Keratinocyte (primary cell): ENCODE measurements at regions not wholly inside any gene's neighbourhood (a gene's known extent, or its start where the extent isn't known, plus 50 kb on each side); places are given as distances from the start of the nearest gene placed in this dataset.

ENCODE experiments used
- DNase-seq: peaks from one replicate; pipeline ENCODE4 v3.0.0-alpha.2; 2011; ENCODE audit warnings: low read depth, missing footprints, low spot score
- FAIRE-seq: peaks from 2 replicates; lab custom pipeline; 2011; peaks lifted over from hg19 to GRCh38; lab: Jason Lieb, UNC
- H2AFZ ChIP-seq: 2 replicates; pipeline ENCODE4 v1.6.0; 2012; ENCODE audit warnings: low read length, control low read depth, inconsistent platforms; ENCODE audit not compliant: control insufficient read depth
- H3K27ac ChIP-seq: 2 replicates; pipeline ENCODE4 v1.5.1; 2011; ENCODE audit warnings: low read length; ENCODE audit not compliant: control insufficient read depth, insufficient read depth
- H3K27me3 ChIP-seq: 3 replicates; pipeline ENCODE4 v1.6.0; 2011; ENCODE audit warnings: low read length; ENCODE audit not compliant: control insufficient read depth, insufficient read depth; ENCODE audit errors: extremely low read depth
- H3K36me3 ChIP-seq, 2 experiments: 2 replicates in 1 of 2; 3 replicates in 1 of 2; pipeline ENCODE4 v1.5.1; 2011; ENCODE audit warnings: low read length in 2 of 2, mild to moderate bottlenecking in 1 of 2; ENCODE audit not compliant: control insufficient read depth in 2 of 2, insufficient read depth in 2 of 2; ENCODE audit errors: extremely low read depth in 1 of 2
- H3K4me1 ChIP-seq: 3 replicates; pipeline ENCODE4 v1.5.1; 2011; ENCODE audit warnings: low read length; ENCODE audit not compliant: control insufficient read depth, insufficient read depth; ENCODE audit errors: extremely low read depth
- H3K4me2 ChIP-seq: 3 replicates; pipeline ENCODE4 v1.6.0; 2011; ENCODE audit warnings: low read depth, low read length; ENCODE audit not compliant: control insufficient read depth, insufficient read depth; ENCODE audit errors: extremely low read depth
- H3K4me3 ChIP-seq, 3 experiments: fragments of 200-600 bp in 1 of 3; sonication (generic) in 1 of 3; 2 replicates in 2 of 3; 3 replicates in 1 of 3; pipeline ENCODE4 v1.5.1; 2011 to 2016; ENCODE audit warnings: low read length in 3 of 3, mild to moderate bottlenecking in 3 of 3, control low read depth in 2 of 3, inconsistent platforms in 1 of 3, low read depth in 1 of 3, mixed read lengths in 1 of 3, mixed run types in 1 of 3, moderate library complexity in 1 of 3; ENCODE audit not compliant: control insufficient read depth in 2 of 3, insufficient read depth in 2 of 3; ENCODE audit errors: extremely low read depth in 1 of 3
- H3K79me2 ChIP-seq: 2 replicates; pipeline ENCODE4 v1.6.0; 2012; ENCODE audit warnings: low read length; ENCODE audit not compliant: control insufficient read depth, insufficient read depth
- H3K9ac ChIP-seq: 3 replicates; pipeline ENCODE4 v1.6.0; 2011; ENCODE audit warnings: low read length; ENCODE audit not compliant: control insufficient read depth, insufficient read depth; ENCODE audit errors: extremely low read depth
- H3K9me1 ChIP-seq: 3 replicates; pipeline ENCODE4 v1.6.0; 2011; ENCODE audit warnings: low read length; ENCODE audit not compliant: control insufficient read depth, insufficient read depth; ENCODE audit errors: extremely low read depth
- H3K9me3 ChIP-seq: 2 replicates; pipeline ENCODE4 v1.5.1; 2012; ENCODE audit warnings: low read depth, low read length; ENCODE audit not compliant: control insufficient read depth
- H4K20me1 ChIP-seq: 3 replicates; pipeline ENCODE4 v1.6.0; 2011; ENCODE audit warnings: low read length; ENCODE audit not compliant: control insufficient read depth, insufficient read depth; ENCODE audit errors: extremely low read depth
- EZH2 ChIP-seq: IDR thresholded peaks from one replicate; pipeline ENCODE4 v1.6.1; 2012; ENCODE audit warnings: inconsistent platforms, mild to moderate bottlenecking, low read length, moderate library complexity
- dilution Hi-C: fragments of 300-500 bp; cut with MboI; formaldehyde crosslinking; loops from one replicate; pipeline ENCODE4 v1.7.0; 2020; ENCODE audit warnings: low sequenced_read_pairs; ENCODE audit not compliant: extremely low pct_ligation_motif_present
- TF ChIP-seq, protein P1 (sequence below), 3 experiments: IDR thresholded peaks in 1 of 3; conservative IDR thresholded peaks in 1 of 3; optimal IDR thresholded peaks in 1 of 3; 2 replicates in 2 of 3; 3 replicates in 1 of 3; pipeline versions ENCODE3 to v1.5.1; 2011; ENCODE audit warnings: low read length in 3 of 3, mild to moderate bottlenecking in 3 of 3, moderate library complexity in 2 of 3, control low read depth in 1 of 3, inconsistent platforms in 1 of 3; ENCODE audit not compliant: insufficient read depth in 2 of 3; ENCODE audit errors: extremely low read depth in 1 of 3

DNA sequence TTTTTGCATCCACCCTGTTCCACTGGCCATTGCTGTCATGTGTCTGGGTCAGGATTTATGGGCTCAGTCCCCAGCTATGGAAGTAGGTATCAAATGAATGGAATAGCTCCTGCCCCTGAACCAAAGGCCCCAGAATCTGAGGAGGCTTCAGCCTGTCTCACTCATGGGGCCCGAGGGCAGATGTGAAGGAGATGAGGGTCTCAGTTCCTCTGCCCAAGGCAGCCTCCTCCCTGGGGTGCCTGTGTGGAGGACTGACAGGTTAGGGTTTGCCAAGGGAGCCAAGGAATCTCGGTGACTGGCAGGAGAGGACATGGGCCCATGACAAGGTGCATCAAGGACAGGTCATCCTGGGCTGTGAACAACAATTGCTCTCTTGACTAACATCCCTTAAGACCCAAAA, 70.4 kb downstream of the CPN2 start:
- no peaks in the 10 kb centered on the region for H3K9me1 ChIP-seq
- no peaks in the 10 kb centered on the region for H3K9me3 ChIP-seq
- no peak overlapping the region for H3K4me2 ChIP-seq
- H3K27ac ChIP-seq, result no peak overlapping the region
- dilution Hi-C loops, result no loop called here
- TF ChIP-seq, protein P1, sequence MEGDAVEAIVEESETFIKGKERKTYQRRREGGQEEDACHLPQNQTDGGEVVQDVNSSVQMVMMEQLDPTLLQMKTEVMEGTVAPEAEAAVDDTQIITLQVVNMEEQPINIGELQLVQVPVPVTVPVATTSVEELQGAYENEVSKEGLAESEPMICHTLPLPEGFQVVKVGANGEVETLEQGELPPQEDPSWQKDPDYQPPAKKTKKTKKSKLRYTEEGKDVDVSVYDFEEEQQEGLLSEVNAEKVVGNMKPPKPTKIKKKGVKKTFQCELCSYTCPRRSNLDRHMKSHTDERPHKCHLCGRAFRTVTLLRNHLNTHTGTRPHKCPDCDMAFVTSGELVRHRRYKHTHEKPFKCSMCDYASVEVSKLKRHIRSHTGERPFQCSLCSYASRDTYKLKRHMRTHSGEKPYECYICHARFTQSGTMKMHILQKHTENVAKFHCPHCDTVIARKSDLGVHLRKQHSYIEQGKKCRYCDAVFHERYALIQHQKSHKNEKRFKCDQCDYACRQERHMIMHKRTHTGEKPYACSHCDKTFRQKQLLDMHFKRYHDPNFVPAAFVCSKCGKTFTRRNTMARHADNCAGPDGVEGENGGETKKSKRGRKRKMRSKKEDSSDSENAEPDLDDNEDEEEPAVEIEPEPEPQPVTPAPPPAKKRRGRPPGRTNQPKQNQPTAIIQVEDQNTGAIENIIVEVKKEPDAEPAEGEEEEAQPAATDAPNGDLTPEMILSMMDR (optimal IDR thresholded peaks at IDR 0.05 in 1 of 3, IDR thresholded peaks at IDR 0.05 in 1 of 3, conservative IDR thresholded peaks at IDR 0.05 in 1 of 3; ENCODE audit: extremely low read depth in 1 of 3, insufficient read depth in 2 of 3, low read length in 3 of 3), result no peak
- TF ChIP-seq EZH2, result no peak
- no peaks in the 10 kb centered on the region for H4K20me1 ChIP-seq
- H3K4me1 ChIP-seq, result peaks cover 4% of the 10 kb centered on the region
- H3K36me3 ChIP-seq, result no peaks in the 10 kb centered on the region
- DNase-seq (no peak), FAIRE-seq (no peak)
- no peak overlapping the region for H2AFZ ChIP-seq
- H3K4me3 ChIP-seq, result no peak overlapping the region
- no peak overlapping the region for H3K9ac ChIP-seq
- no peaks in the 10 kb centered on the region for H3K79me2 ChIP-seq
- peaks cover 25% of the 10 kb centered on the region for H3K27me3 ChIP-seq

DNA sequence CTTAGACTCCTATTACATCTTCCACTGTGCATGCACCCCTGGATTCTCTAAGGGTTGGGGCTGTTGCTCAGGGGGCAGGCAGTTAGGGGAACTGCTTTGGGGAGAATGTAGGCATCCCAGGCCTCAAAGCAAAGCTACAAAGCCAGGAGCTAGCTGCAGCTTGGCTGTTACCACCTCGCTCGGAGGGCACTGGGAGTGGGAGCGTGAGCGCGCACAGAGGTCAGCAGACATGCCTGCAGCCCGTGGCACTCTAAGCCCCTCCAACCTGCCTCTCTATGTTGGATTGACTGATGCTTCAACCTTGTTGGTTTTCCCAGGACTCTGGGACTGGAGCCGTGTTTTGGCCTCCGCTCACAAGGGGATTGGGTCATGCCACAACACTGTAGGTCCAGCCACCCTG, 69.8 kb downstream of the CPN2 start:
- DNase-seq (no peak), FAIRE-seq (no peak)
- H3K9ac ChIP-seq, result no peak overlapping the region
- no peak overlapping the region for H3K4me2 ChIP-seq
- no peaks in the 10 kb centered on the region for H3K9me1 ChIP-seq
- no peak overlapping the region for H3K27ac ChIP-seq
- TF ChIP-seq EZH2, result no peak
- TF ChIP-seq, protein P1 (optimal IDR thresholded peaks at IDR 0.05 in 1 of 3, IDR thresholded peaks at IDR 0.05 in 1 of 3, conservative IDR thresholded peaks at IDR 0.05 in 1 of 3; ENCODE audit: extremely low read depth in 1 of 3, insufficient read depth in 2 of 3, low read length in 3 of 3), result no peak
- H4K20me1 ChIP-seq, result no peaks in the 10 kb centered on the region
- H3K4me1 ChIP-seq, result peaks cover 4% of the 10 kb centered on the region
- dilution Hi-C loops, result no loop called here
- no peak overlapping the region for H3K4me3 ChIP-seq
- no peaks in the 10 kb centered on the region for H3K36me3 ChIP-seq
- no peak overlapping the region for H2AFZ ChIP-seq
- H3K79me2 ChIP-seq, result no peaks in the 10 kb centered on the region
- no peaks in the 10 kb centered on the region for H3K9me3 ChIP-seq
- peaks cover 25% of the 10 kb centered on the region for H3K27me3 ChIP-seq
